ENCODE measurements at regions not wholly inside any gene's neighbourhood (a gene's known extent, or its start where the extent isn't known, plus 50 kb on each side); places are given as distances from the start of the nearest gene placed in this dataset.

DNA sequence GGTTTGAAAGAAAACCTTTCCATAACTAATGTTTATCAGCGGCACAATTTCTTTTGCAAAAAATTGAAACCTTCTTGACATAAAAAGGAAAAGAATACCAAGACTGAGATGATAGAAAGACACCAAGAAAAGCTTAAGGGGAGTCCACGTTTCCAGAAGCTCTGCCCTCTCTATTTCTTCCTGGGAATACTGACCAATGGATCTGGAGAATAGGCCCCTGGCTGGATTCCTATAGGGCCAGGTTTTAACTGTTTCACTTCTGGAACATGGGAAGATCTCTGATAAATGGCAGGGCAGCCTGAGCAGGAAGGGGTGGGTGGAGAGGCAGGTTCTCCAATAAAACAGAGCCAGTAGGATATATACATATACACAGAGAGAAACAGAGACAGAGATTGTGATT is 413.4 kb upstream of the JARID2 start:
- no peaks in the 10 kb centered on the region for H3K9me3 Mint-ChIP-seq
- no peak overlapping the region for H3K27ac Mint-ChIP-seq
- no peaks in the 10 kb centered on the region for H3K27me3 Mint-ChIP-seq
- TF ChIP-seq, protein P1, sequence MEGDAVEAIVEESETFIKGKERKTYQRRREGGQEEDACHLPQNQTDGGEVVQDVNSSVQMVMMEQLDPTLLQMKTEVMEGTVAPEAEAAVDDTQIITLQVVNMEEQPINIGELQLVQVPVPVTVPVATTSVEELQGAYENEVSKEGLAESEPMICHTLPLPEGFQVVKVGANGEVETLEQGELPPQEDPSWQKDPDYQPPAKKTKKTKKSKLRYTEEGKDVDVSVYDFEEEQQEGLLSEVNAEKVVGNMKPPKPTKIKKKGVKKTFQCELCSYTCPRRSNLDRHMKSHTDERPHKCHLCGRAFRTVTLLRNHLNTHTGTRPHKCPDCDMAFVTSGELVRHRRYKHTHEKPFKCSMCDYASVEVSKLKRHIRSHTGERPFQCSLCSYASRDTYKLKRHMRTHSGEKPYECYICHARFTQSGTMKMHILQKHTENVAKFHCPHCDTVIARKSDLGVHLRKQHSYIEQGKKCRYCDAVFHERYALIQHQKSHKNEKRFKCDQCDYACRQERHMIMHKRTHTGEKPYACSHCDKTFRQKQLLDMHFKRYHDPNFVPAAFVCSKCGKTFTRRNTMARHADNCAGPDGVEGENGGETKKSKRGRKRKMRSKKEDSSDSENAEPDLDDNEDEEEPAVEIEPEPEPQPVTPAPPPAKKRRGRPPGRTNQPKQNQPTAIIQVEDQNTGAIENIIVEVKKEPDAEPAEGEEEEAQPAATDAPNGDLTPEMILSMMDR (IDR thresholded peaks at IDR 0.05), result no peak
- no peaks in the 10 kb centered on the region for H3K36me3 Mint-ChIP-seq (ENCODE audit: low read depth)
- POLR2A ChIA-PET, result no interaction called here
- peaks cover 3% of the 10 kb centered on the region for H3K4me1 Mint-ChIP-seq
- CTCF ChIA-PET, result no interaction called here
- H3K4me3 Mint-ChIP-seq, result no peak overlapping the region
- DNase-seq, result no peak
- intact Hi-C loops (cut with micrococcal nuclease), result no loop called here
- no peak for ATAC-seq (ENCODE audit: low read depth)

DNA sequence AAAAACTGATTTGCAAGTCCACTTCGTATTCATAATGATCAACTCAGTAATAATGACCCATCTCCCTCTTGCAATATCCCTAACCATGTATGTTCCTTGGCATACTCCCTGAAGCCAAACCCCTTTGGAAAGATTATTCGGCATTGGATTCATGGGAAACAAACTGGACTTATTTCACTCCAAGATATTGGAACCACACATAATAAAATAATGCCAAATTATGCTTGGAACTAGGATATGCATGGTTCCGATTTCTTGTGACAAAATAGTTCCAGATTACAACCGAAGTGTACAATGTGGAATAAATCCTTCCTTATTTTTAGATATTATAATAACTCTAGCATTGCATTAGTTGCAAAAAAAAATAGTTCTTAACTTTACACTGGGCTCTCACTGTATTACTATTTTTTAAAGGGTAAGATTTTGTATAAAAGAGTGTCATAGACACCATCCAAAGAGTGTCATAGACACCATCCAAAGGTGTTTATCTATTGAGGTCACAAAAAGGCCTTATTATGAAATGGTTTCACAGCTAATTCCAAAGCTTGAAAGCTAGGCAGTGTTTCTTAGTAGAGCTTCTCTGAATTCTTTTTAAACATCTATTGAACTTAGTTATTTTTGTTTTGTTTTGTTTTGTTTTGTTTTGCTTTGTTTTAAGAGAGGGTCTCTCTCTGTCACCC is 410.9 kb upstream of the JARID2 start:
- no peaks in the 10 kb centered on the region for H3K9me3 Mint-ChIP-seq
- no peak overlapping the region for H3K4me3 Mint-ChIP-seq
- intact Hi-C loops (cut with micrococcal nuclease), result no loop called here
- no peaks in the 10 kb centered on the region for H3K36me3 Mint-ChIP-seq (ENCODE audit: low read depth)
- peaks cover 3% of the 10 kb centered on the region for H3K4me1 Mint-ChIP-seq
- POLR2A ChIA-PET, result no interaction called here
- DNase-seq (no peak), ATAC-seq (ENCODE audit: low read depth) (no peak)
- TF ChIP-seq, protein P1 (IDR thresholded peaks at IDR 0.05), result no peak
- H3K27ac Mint-ChIP-seq, result no peak overlapping the region
- peaks cover 6% of the 10 kb centered on the region for H3K27me3 Mint-ChIP-seq
- CTCF ChIA-PET, result no interaction called here

DNA sequence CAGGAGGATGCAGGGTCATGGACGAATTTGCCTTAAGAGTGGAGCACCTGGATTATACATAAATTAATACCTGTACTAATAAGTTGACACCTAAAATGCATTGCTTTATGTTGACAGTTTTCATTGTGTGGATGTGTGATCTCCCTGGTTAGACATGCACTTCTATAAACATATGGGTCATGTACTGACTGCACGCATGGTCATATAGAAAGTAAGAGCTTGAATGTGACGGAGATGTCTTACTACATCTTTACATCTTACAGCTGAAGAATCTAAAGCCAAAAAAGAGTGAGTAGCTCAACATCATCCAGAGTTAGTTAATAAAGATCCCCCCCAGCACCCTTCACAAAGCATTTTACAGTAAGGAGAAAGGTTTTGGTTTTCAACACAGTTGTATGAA is 408.4 kb upstream of the JARID2 start:
- CTCF ChIA-PET, result no interaction called here
- peaks cover 3% of the 10 kb centered on the region for H3K4me1 Mint-ChIP-seq
- TF ChIP-seq, protein P1 (IDR thresholded peaks at IDR 0.05), result no peak

DNA sequence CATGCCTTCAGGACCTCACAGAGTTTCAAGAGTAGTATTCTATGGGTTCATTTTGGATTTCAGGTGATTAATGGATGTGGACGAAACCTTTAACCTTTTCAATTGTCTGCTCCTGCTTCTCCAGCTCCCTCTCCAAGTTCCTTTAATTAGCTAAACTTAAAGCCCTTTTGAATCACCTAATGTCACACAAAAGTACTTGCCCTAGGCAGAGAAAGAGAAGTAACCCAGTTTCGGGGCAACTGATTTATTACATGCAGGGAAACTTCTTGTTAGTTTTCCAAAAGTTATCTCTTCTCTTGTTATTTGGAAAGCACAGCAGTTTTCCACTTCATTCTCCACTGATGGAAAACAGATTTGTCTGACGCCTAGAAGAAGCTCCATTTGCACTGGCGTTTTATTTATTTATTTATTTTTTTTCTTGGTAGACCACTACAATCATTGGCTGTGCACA is 407.7 kb upstream of the JARID2 start:
- POLR2A ChIA-PET, result interaction anchor here (0.5 kb wide), 1 partner anchor 1411 kb away, joined by 5 read pairs; no protein-coding TSS in a partner anchor
- DNase-seq (no peak), ATAC-seq (ENCODE audit: low read depth) (no peak)
- no peak overlapping the region for H3K27ac Mint-ChIP-seq
- CTCF ChIA-PET, result no interaction called here
- no peak overlapping the region for H3K4me3 Mint-ChIP-seq
- H3K27me3 Mint-ChIP-seq, result peaks cover 10% of the 10 kb centered on the region
- TF ChIP-seq, protein P1 (IDR thresholded peaks at IDR 0.05), result no peak
- peaks cover 3% of the 10 kb centered on the region for H3K4me1 Mint-ChIP-seq
- no peaks in the 10 kb centered on the region for H3K36me3 Mint-ChIP-seq (ENCODE audit: low read depth)
- H3K9me3 Mint-ChIP-seq, result no peaks in the 10 kb centered on the region
- intact Hi-C loops (cut with micrococcal nuclease), result no loop called here

More for the DNA sequence above, 408.4 kb upstream of the JARID2 start:
- Mint-ChIP-seq H3K36me3 (ENCODE audit: low read depth) (no peaks in the 10 kb centered on the region), H3K4me3 (no peak overlapping the region), H3K9me3 (no peaks in the 10 kb centered on the region), H3K27ac (no peak overlapping the region), H3K27me3 (peaks cover 9% of the 10 kb centered on the region)
- POLR2A ChIA-PET, result interaction anchor here (0.5 kb wide), 1 partner anchor 1412 kb away, joined by 5 read pairs; no protein-coding TSS in a partner anchor
- no peak for DNase-seq
- intact Hi-C loops (cut with micrococcal nuclease), result no loop called here
- no peak for ATAC-seq (ENCODE audit: low read depth)

DNA sequence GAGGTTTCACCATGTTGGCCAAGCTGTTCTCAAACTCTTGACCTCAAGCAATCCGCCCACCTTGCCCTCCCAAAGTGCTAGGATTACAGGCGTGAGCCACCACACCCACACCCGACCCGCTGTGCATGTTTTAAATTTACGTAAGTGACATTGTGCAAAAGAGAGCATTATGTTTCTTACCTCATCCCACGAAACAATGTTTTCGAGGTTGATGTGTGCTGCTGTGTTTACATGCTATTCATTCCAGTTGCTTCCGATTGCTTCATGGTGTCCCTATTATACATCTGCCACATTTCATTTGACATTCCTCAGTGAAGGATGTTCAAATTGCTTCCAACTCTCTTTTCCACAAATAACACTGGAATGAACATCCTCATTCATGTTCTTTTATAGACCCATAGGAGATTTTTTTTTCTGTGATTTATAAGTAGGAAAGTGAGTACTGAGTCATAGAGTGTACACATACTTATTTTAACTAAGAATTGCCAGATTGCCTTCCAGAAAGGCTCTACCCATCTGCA is 403.9 kb upstream of the JARID2 start:
- DNase-seq (no peak), ATAC-seq (ENCODE audit: low read depth) (no peak)
- TF ChIP-seq, protein P1 (IDR thresholded peaks at IDR 0.05), result no peak
- intact Hi-C loops (cut with micrococcal nuclease), result no loop called here
- peaks cover 11% of the 10 kb centered on the region for H3K27me3 Mint-ChIP-seq
- no peaks in the 10 kb centered on the region for H3K9me3 Mint-ChIP-seq
- H3K4me1 Mint-ChIP-seq, result no peaks in the 10 kb centered on the region
- ChIA-PET CTCF (no interaction called here), POLR2A (no interaction called here)
- H3K27ac Mint-ChIP-seq, result no peak overlapping the region
- H3K4me3 Mint-ChIP-seq, result no peak overlapping the region
- no peaks in the 10 kb centered on the region for H3K36me3 Mint-ChIP-seq (ENCODE audit: low read depth)

Measured in activated B cell treated with CpG ODN at 0.5 μM for 24 hours (primary cell).